Fibroblast of pulmonary artery (primary cell): ENCODE measurements at regions not wholly inside any gene's neighbourhood (a gene's known extent, or its start where the extent isn't known, plus 50 kb on each side); places are given as distances from the start of the nearest gene placed in this dataset.

Source experiments
- DNase-seq: peaks from one replicate; pipeline ENCODE4 v3.0.0-alpha.2; 2010; ENCODE audit warnings: low read depth
- H3K4me3 ChIP-seq: replicated peaks from 2 replicates; pipeline ENCODE4 v1.5.1; 2011; ENCODE audit warnings: low read depth, mild to moderate bottlenecking, control low read depth, low read length, moderate library complexity
- TF ChIP-seq, protein P1 (sequence below): IDR thresholded peaks from 2 replicates; pipeline ENCODE4 v1.5.1; 2011; ENCODE audit warnings: mild to moderate bottlenecking, control low read depth, low read length, inconsistent platforms; ENCODE audit errors: missing control alignments

DNA sequence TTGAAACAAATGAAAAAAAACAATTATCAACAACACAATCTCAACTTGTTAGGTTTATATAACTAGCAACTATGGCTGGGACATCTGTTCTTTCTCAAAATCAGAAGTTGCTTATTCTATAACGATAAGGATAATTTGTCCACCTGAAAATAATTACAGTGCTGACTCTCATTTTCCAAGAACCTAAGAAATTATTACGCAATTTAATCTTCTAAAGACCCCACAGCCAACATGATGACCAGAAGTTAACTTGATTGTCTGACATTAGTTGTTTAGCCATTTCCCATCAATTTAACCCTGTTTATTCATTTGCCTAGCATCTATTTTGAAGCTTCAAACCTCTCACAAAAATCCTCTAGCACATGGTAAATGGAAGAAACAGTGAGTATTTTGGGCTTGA is 293.8 kb downstream of the ELAVL2 start:
- TF ChIP-seq, protein P1, sequence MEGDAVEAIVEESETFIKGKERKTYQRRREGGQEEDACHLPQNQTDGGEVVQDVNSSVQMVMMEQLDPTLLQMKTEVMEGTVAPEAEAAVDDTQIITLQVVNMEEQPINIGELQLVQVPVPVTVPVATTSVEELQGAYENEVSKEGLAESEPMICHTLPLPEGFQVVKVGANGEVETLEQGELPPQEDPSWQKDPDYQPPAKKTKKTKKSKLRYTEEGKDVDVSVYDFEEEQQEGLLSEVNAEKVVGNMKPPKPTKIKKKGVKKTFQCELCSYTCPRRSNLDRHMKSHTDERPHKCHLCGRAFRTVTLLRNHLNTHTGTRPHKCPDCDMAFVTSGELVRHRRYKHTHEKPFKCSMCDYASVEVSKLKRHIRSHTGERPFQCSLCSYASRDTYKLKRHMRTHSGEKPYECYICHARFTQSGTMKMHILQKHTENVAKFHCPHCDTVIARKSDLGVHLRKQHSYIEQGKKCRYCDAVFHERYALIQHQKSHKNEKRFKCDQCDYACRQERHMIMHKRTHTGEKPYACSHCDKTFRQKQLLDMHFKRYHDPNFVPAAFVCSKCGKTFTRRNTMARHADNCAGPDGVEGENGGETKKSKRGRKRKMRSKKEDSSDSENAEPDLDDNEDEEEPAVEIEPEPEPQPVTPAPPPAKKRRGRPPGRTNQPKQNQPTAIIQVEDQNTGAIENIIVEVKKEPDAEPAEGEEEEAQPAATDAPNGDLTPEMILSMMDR = no peak
- DNase-seq = no peak
- no peak overlapping the region for H3K4me3 ChIP-seq

GRCh38 chr9:23537192-23538066 is 288.6 kb downstream of the ELAVL2 start:
- no peak for DNase-seq
- TF ChIP-seq, protein P1 = no peak
- H3K4me3 ChIP-seq = no peak overlapping the region

DNA sequence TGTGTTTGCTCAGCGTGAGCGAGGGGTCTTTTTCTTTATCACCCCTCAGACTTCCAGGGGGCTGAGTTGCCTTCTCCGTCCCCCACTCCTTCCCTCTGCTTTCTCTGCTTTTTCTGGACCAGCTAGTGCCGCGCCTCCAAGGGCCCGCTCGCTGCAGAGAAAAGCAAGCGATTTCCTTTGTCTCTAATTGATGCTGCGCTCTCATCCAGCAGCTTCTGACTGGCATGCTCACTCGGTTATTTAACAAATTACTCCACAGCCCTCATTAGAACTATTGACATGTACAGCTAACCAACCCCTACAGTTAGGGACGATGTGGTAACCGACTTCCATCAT is 288.0 kb downstream of the ELAVL2 start:
- TF ChIP-seq, protein P1 = no peak
- H3K4me3 ChIP-seq = no peak overlapping the region
- no peak for DNase-seq

DNA sequence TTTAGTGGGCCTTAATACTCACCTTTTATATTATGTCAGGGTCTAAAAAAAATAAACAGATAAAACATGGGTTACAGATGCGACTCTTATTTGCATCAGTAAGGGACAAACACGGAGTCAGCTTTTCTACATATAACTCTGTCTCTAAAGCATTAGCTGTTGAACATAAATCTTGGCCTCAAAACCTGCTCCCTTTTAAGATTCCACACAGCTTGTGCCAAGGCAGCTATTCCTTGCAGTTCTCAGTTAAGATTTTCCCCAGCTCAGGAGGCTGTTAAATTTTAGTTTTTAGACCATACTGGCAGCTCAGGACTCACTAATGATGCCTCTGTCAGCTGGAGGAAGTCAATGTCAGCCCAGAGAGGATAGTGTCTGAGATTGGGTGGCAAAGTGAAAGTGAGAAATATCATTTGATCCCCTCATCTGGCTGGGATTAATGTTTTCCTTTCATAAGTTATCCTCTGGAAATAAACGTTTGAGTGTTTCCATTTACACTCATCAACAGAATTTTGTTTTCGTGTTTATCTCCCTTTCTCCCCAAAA is 287.5 kb downstream of the ELAVL2 start:
- H3K4me3 ChIP-seq = no peak overlapping the region
- TF ChIP-seq, protein P1 = no peak
- DNase-seq = no peak

- H3K4me3 ChIP-seq = no peak overlapping the region
- no peak for DNase-seq
- TF ChIP-seq, protein P1 = no peak
Observed at GRCh38 chr9:23539311-23539710, 286.7 kb downstream of the ELAVL2 start.

DNA sequence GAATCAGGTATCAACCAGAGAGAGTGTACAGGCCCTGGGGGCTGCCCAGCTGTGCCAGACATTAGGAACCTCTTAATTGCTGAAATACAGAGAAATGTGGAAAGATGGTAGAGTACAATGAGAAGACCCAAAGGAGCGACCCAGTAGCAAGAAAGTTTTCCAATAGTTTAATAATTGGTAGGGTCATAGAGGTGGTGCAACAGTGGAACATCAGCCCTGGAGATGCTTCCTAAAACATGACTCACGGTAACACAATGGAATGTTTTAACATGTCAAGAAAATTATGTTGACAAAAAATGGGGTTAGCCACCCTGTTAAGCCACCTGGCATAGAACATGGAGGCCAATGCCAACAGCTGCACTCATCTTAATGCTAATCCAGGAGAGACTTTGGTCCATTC is 284.1 kb downstream of the ELAVL2 start:
- DNase-seq = no peak
- no peak overlapping the region for H3K4me3 ChIP-seq
- TF ChIP-seq, protein P1 = no peak

GRCh38 chr9:23542438-23542837 is 283.6 kb downstream of the ELAVL2 start:
- DNase-seq = no peak
- TF ChIP-seq, protein P1 = no peak
- H3K4me3 ChIP-seq = no peak overlapping the region
